ENCODE measurements at regions not wholly inside any gene's neighbourhood (a gene's known extent, or its start where the extent isn't known, plus 50 kb on each side); places are given as distances from the start of the nearest gene placed in this dataset.

GRCh38 chr12:125568306-125568705, 503.1 kb downstream of the AACS start:
- Histone ChIP-seq H3K27ac (no peak overlapping the region), H3K9me3 (replicated peaks in 1 of 3) (no peaks in the 10 kb centered on the region), H3K4me3 (no peak overlapping the region), H3K36me3 (replicated peaks in 1 of 2) (no peaks in the 10 kb centered on the region), H3K4me1 (replicated peaks in 1 of 2) (no peaks in the 10 kb centered on the region), H3K27me3 (no peaks in the 10 kb centered on the region)
- TF ChIP-seq CTCF (IDR thresholded peaks at IDR 0.05) = no peak
- no peak for TF ChIP-seq POLR2A (IDR thresholded peaks at IDR 0.05)
- intact Hi-C loops (cut with DNase I) = no loop called here
- DNase-seq = no peak
- WGBS, 4 donors = 34 to 42% (median 37%) methylated on average over 4 of the region's 4 CpGs

GRCh38 chr12:125573271-125573670, 508.0 kb downstream of the AACS start:
- no peaks in the 10 kb centered on the region for H3K9me3 ChIP-seq (replicated peaks in 1 of 3)
- intact Hi-C loops (cut with DNase I) = no loop called here
- TF ChIP-seq CTCF (IDR thresholded peaks at IDR 0.05) (no peak), POLR2A (IDR thresholded peaks at IDR 0.05) (no peak)
- no peaks in the 10 kb centered on the region for H3K4me1 ChIP-seq (replicated peaks in 1 of 2)
- no peaks in the 10 kb centered on the region for H3K27me3 ChIP-seq
- H3K27ac ChIP-seq = no peak overlapping the region
- 77 to 84% (median 80%) methylated on average over 1 of the region's 1 CpG for whole genome bisulfite sequencing, 4 donors
- H3K4me3 ChIP-seq = no peak overlapping the region
- H3K36me3 ChIP-seq (replicated peaks in 1 of 2) = no peaks in the 10 kb centered on the region
- no peak for DNase-seq

- no peaks in the 10 kb centered on the region for H3K36me3 ChIP-seq (replicated peaks in 1 of 2)
- no peak for DNase-seq
- TF ChIP-seq POLR2A (IDR thresholded peaks at IDR 0.05) (no peak), CTCF (IDR thresholded peaks at IDR 0.05) (no peak)
- peaks cover 0 to 6% (median 0%) of the 10 kb centered on the region in 3 donors for H3K9me3 ChIP-seq (replicated peaks in 1 of 3)
- H3K27me3 ChIP-seq = no peaks in the 10 kb centered on the region
- H3K4me3 ChIP-seq = no peak overlapping the region
- no peak overlapping the region for H3K27ac ChIP-seq
- intact Hi-C loops (cut with DNase I) = no loop called here
- no peaks in the 10 kb centered on the region for H3K4me1 ChIP-seq (replicated peaks in 1 of 2)
Observed at GRCh38 chr12:125577334-125577733, 512.1 kb downstream of the AACS start.

- intact Hi-C loops (cut with DNase I) = no loop called here
- Histone ChIP-seq H3K36me3 (replicated peaks in 1 of 2) (no peaks in the 10 kb centered on the region), H3K27ac (no peak overlapping the region), H3K9me3 (replicated peaks in 1 of 3) (peaks cover 0 to 6% (median 0%) of the 10 kb centered on the region in 3 donors), H3K27me3 (no peaks in the 10 kb centered on the region), H3K4me1 (replicated peaks in 1 of 2) (no peaks in the 10 kb centered on the region), H3K4me3 (no peak overlapping the region)
- no peak for DNase-seq
- no peak for TF ChIP-seq POLR2A (IDR thresholded peaks at IDR 0.05)
- TF ChIP-seq CTCF (IDR thresholded peaks at IDR 0.05) = no peak
Observed at GRCh38 chr12:125579916-125580315, 514.7 kb downstream of the AACS start.

Data from adrenal gland (tissue), 9 donors.